ENCODE measurements at regions not wholly inside any gene's neighbourhood (a gene's known extent, or its start where the extent isn't known, plus 50 kb on each side); places are given as distances from the start of the nearest gene placed in this dataset.
"Not testable (repeated sequence)": the region's sequence is repeated elsewhere in the genome, so short reads cannot be mapped to it uniquely, and the experiment has no call there.

GRCh38 chr7:153958381-153958780 lies 93.8 kb upstream of the DPP6 start:
- H3K27ac Mint-ChIP-seq; H3K27me3 Mint-ChIP-seq (ENCODE audit: low read depth); POLR2A ChIA-PET; ATAC-seq; H3K4me1 Mint-ChIP-seq; DNase-seq (ENCODE audit: low spot score); H3K4me3 Mint-ChIP-seq; CTCF ChIA-PET: not testable (repeated sequence)
- Mint-ChIP-seq H3K9me3 (peaks cover 60% of the 10 kb centered on the region), H3K36me3 (peaks cover 54% of the 10 kb centered on the region)

DNA sequence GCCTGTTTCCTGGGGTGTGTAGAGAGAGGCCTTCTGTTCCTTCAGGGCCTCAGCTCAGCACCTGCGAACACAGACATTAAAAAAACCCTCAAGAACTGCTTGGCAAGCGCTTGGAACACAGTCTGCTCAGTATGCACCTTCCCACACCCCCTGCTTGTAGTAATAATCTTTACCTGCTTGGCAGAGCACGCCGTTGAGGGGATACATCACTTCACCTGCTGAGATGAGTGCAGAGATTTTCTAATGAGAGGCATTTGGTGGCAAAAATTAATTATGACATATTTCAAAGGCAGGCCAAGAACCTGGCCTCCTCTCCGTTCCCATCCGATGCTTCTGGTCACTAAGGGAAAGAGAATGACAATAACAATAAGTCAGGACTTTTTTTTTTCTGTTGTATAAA lies 93.4 kb upstream of the DPP6 start:
- peaks cover 56% of the 10 kb centered on the region for H3K9me3 Mint-ChIP-seq
- DNase-seq (ENCODE audit: low spot score); H3K27me3 Mint-ChIP-seq (ENCODE audit: low read depth); H3K4me1 Mint-ChIP-seq; CTCF ChIA-PET; H3K27ac Mint-ChIP-seq; POLR2A ChIA-PET; H3K4me3 Mint-ChIP-seq; ATAC-seq: not testable (repeated sequence)
- peaks cover 49% of the 10 kb centered on the region for H3K36me3 Mint-ChIP-seq

GRCh38 chr7:153964481-153965112 lies 87.6 kb upstream of the DPP6 start:
- Mint-ChIP-seq H3K36me3 (peaks cover 28% of the 10 kb centered on the region), H3K9me3 (peaks cover 35% of the 10 kb centered on the region)
- ATAC-seq; DNase-seq (ENCODE audit: low spot score); CTCF ChIA-PET; H3K4me1 Mint-ChIP-seq; H3K4me3 Mint-ChIP-seq; H3K27me3 Mint-ChIP-seq (ENCODE audit: low read depth); H3K27ac Mint-ChIP-seq; POLR2A ChIA-PET: not testable (repeated sequence)

DNA sequence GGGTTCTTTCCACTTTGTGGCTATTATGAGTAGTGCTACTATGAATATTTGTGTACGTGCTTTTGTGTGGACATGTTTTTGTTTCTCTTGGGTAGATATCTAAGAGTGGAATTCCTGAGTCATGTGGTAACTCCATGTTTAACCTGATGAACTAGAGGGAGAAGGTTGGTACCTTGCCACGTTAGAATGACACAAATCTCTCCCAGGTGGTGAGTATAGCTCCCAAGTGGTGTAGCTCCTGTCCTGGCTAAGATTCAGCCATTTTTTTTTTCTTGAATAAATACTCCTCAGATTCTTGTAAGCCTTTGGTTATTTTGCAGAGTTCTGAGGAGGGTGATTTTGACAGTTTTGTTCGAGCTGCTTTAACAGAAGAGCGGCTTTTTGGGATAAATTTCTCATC lies 83.2 kb upstream of the DPP6 start:
- CTCF ChIA-PET; H3K27ac Mint-ChIP-seq; POLR2A ChIA-PET; H3K27me3 Mint-ChIP-seq (ENCODE audit: low read depth); H3K4me1 Mint-ChIP-seq; DNase-seq (ENCODE audit: low spot score); H3K4me3 Mint-ChIP-seq; ATAC-seq: not testable (repeated sequence)
- Mint-ChIP-seq H3K9me3 (peaks cover 39% of the 10 kb centered on the region), H3K36me3 (peaks cover 34% of the 10 kb centered on the region)

- H3K27me3 Mint-ChIP-seq (ENCODE audit: low read depth); CTCF ChIA-PET; H3K4me3 Mint-ChIP-seq; POLR2A ChIA-PET; DNase-seq (ENCODE audit: low spot score); H3K4me1 Mint-ChIP-seq; H3K27ac Mint-ChIP-seq; ATAC-seq: not testable (repeated sequence)
- peaks cover 55% of the 10 kb centered on the region for H3K9me3 Mint-ChIP-seq
- H3K36me3 Mint-ChIP-seq, result peaks cover 46% of the 10 kb centered on the region
Measured at GRCh38 chr7:153974603-153975002, 77.6 kb upstream of the DPP6 start.

DNA sequence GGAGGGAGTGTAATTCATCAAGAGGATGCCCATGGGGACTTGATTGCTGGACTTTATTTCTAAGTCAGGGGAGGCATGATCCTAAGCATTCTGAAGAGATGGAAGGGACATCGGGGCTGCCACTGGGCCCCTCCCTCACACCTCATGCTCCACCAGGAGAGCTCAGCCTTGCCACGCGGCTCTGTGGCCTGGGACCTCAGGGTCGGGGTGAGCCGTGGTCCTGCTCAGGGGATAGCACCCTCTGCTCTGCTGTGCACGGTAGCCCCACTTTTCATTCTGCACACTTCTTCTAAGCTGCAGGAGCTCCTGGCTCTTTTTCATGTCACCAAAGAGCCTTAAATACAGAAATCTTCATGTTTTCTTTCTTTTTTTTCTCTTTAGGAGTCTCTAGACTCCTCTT lies 75.5 kb upstream of the DPP6 start:
- CTCF ChIA-PET, POLR2A ChIA-PET, H3K4me3 Mint-ChIP-seq: not testable (repeated sequence)

GRCh38 chr7:153983186-153983585 lies 69.0 kb upstream of the DPP6 start:
- Mint-ChIP-seq H3K36me3 (peaks cover 57% of the 10 kb centered on the region), H3K9me3 (peaks cover 59% of the 10 kb centered on the region)
- H3K27me3 Mint-ChIP-seq (ENCODE audit: low read depth); H3K27ac Mint-ChIP-seq; ATAC-seq; CTCF ChIA-PET; H3K4me3 Mint-ChIP-seq; POLR2A ChIA-PET; H3K4me1 Mint-ChIP-seq; DNase-seq (ENCODE audit: low spot score): not testable (repeated sequence)

More for the DNA sequence above, 75.5 kb upstream of the DPP6 start:
- not testable (repeated sequence) for H3K4me1 Mint-ChIP-seq; H3K27me3 Mint-ChIP-seq (ENCODE audit: low read depth); DNase-seq (ENCODE audit: low spot score); H3K27ac Mint-ChIP-seq; ATAC-seq
- Mint-ChIP-seq H3K9me3 (peaks cover 63% of the 10 kb centered on the region), H3K36me3 (peaks cover 55% of the 10 kb centered on the region)

GRCh38 chr7:153989066-153989627 lies 63.1 kb upstream of the DPP6 start:
- DNase-seq (ENCODE audit: low spot score); ATAC-seq; H3K4me1 Mint-ChIP-seq; CTCF ChIA-PET; H3K27ac Mint-ChIP-seq; H3K27me3 Mint-ChIP-seq (ENCODE audit: low read depth); POLR2A ChIA-PET; H3K4me3 Mint-ChIP-seq: not testable (repeated sequence)
- H3K36me3 Mint-ChIP-seq, result peaks cover 44% of the 10 kb centered on the region
- peaks cover 51% of the 10 kb centered on the region for H3K9me3 Mint-ChIP-seq

- H3K4me1 Mint-ChIP-seq; H3K27me3 Mint-ChIP-seq (ENCODE audit: low read depth); H3K27ac Mint-ChIP-seq; DNase-seq (ENCODE audit: low spot score); POLR2A ChIA-PET; CTCF ChIA-PET; H3K4me3 Mint-ChIP-seq: not testable (repeated sequence)
- peaks cover 48% of the 10 kb centered on the region for H3K9me3 Mint-ChIP-seq
- H3K36me3 Mint-ChIP-seq, result peaks cover 41% of the 10 kb centered on the region
- peak; percentile 100 for ATAC-seq
Measured at GRCh38 chr7:153989742-153990425, 62.3 kb upstream of the DPP6 start.

GRCh38 chr7:153991471-153991870 lies 60.7 kb upstream of the DPP6 start:
- H3K4me1 Mint-ChIP-seq; POLR2A ChIA-PET; CTCF ChIA-PET; H3K4me3 Mint-ChIP-seq; ATAC-seq; H3K27ac Mint-ChIP-seq; DNase-seq (ENCODE audit: low spot score); H3K27me3 Mint-ChIP-seq (ENCODE audit: low read depth): not testable (repeated sequence)
- peaks cover 36% of the 10 kb centered on the region for H3K9me3 Mint-ChIP-seq
- H3K36me3 Mint-ChIP-seq, result peaks cover 30% of the 10 kb centered on the region

- H3K4me1 Mint-ChIP-seq; H3K4me3 Mint-ChIP-seq; H3K27me3 Mint-ChIP-seq (ENCODE audit: low read depth); DNase-seq (ENCODE audit: low spot score); POLR2A ChIA-PET; ATAC-seq; CTCF ChIA-PET; H3K27ac Mint-ChIP-seq: not testable (repeated sequence)
- Mint-ChIP-seq H3K9me3 (peaks cover 44% of the 10 kb centered on the region), H3K36me3 (peaks cover 35% of the 10 kb centered on the region)
Measured at GRCh38 chr7:153993402-153993801, 58.8 kb upstream of the DPP6 start.

DNA sequence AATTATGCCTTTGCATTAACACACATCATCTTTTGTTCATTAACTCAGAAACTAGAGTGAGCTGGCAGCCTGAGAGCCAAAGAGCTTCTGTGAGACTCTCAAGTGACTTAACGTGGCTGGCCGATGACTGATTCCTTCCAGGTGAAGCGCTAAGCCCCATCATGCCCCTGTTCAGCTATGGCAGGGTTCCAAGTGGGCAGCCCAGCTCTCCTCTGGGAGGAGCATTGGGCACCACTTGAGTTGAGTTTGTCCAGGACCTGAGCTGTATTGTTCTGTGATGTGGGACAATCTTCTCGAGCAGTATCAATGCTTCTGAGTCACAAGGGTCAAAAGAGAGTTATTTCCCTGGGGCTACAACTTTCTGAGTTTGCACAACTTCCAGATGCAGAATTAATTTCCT lies 53.3 kb upstream of the DPP6 start:
- H3K27me3 Mint-ChIP-seq (ENCODE audit: low read depth); POLR2A ChIA-PET; H3K27ac Mint-ChIP-seq; CTCF ChIA-PET; H3K4me3 Mint-ChIP-seq; ATAC-seq; H3K4me1 Mint-ChIP-seq; DNase-seq (ENCODE audit: low spot score): not testable (repeated sequence)
- Mint-ChIP-seq H3K9me3 (peaks cover 52% of the 10 kb centered on the region), H3K36me3 (peaks cover 43% of the 10 kb centered on the region)

All from WTC11 (cell line).